ENCODE measurements at regions not wholly inside any gene's neighbourhood (a gene's known extent, or its start where the extent isn't known, plus 50 kb on each side); places are given as distances from the start of the nearest gene placed in this dataset.

DNA sequence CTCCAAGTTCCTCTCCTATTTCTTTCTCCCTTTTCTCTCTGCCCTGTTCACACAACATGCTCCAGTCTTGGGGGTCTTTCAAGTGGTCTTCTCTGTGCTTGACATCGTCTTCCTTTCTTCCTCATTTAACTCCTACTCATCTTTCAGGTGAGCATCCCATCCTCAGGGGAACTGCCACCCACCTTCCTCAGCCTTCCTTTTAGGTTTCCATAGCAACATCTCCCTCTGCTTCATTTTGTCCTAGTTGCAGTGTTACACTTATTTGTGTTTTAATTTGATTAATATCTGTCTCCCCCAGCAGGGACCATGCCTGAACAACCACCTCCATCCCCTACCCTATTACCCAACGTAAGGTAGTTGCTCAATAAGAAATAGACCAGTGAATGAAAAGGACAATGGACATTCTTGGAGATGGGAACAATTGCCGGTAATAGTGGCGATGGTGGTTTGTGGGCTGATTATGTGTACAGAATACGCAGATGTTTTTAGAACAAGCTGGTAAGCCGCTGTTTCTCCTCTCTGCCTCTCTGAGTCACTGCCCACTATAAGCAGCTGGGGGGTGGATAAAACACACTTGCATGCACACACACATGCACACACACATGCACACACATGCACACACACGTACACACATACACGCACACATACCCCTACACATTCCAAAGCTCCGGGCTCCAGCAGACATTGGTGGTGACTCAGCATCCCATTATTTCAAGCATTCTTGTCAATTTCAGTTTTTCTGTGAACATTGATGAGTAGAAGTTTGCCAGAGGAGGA, 251.6 kb downstream of the GATA3 start:
- dilution Hi-C loops (cut with HindIII; ENCODE audit: low sequenced_read_pairs, unreplicated experiment): no loop called here
- H3K27ac ChIP-seq (ENCODE audit: insufficient read depth, low read length): no peak overlapping the region

More for the DNA sequence above, 251.6 kb downstream of the GATA3 start:
- TF ChIP-seq, protein P1, sequence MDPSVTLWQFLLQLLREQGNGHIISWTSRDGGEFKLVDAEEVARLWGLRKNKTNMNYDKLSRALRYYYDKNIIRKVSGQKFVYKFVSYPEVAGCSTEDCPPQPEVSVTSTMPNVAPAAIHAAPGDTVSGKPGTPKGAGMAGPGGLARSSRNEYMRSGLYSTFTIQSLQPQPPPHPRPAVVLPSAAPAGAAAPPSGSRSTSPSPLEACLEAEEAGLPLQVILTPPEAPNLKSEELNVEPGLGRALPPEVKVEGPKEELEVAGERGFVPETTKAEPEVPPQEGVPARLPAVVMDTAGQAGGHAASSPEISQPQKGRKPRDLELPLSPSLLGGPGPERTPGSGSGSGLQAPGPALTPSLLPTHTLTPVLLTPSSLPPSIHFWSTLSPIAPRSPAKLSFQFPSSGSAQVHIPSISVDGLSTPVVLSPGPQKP (IDR thresholded peaks at IDR 0.05; ENCODE audit: borderline replicate concordance, low read depth, low read length): no peak
- no peak for TF ChIP-seq FOS (IDR thresholded peaks at IDR 0.05; ENCODE audit: low read depth, low read length)
- TF ChIP-seq RCOR1 (IDR thresholded peaks at IDR 0.05; ENCODE audit: insufficient replicate concordance, low read length): no peak
- no peak for TF ChIP-seq NFE2L2 (IDR thresholded peaks at IDR 0.05; ENCODE audit: low read depth, low read length)
- TF ChIP-seq POLR2A (IDR thresholded peaks at IDR 0.05; ENCODE audit: low read depth, low read length): no peak
- TF ChIP-seq BHLHE40 (IDR thresholded peaks at IDR 0.05; ENCODE audit: low read depth, low read length): no peak
- TF ChIP-seq, protein P2, sequence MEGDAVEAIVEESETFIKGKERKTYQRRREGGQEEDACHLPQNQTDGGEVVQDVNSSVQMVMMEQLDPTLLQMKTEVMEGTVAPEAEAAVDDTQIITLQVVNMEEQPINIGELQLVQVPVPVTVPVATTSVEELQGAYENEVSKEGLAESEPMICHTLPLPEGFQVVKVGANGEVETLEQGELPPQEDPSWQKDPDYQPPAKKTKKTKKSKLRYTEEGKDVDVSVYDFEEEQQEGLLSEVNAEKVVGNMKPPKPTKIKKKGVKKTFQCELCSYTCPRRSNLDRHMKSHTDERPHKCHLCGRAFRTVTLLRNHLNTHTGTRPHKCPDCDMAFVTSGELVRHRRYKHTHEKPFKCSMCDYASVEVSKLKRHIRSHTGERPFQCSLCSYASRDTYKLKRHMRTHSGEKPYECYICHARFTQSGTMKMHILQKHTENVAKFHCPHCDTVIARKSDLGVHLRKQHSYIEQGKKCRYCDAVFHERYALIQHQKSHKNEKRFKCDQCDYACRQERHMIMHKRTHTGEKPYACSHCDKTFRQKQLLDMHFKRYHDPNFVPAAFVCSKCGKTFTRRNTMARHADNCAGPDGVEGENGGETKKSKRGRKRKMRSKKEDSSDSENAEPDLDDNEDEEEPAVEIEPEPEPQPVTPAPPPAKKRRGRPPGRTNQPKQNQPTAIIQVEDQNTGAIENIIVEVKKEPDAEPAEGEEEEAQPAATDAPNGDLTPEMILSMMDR (conservative IDR thresholded peaks at IDR 0.05; ENCODE audit: low read depth, low read length): no peak
- no peak for TF ChIP-seq CEBPB (IDR thresholded peaks at IDR 0.05; ENCODE audit: low read depth, low read length)
- TF ChIP-seq SMC3 (IDR thresholded peaks at IDR 0.05; ENCODE audit: low read depth, low read length): no peak
- TF ChIP-seq RAD21 (IDR thresholded peaks at IDR 0.05; ENCODE audit: low read length): no peak
- TF ChIP-seq MXI1 (IDR thresholded peaks at IDR 0.05; ENCODE audit: borderline replicate concordance, low read depth, low read length): no peak
- TF ChIP-seq MAZ (IDR thresholded peaks at IDR 0.05; ENCODE audit: borderline replicate concordance, low read depth, low read length): no peak
- TF ChIP-seq MAFK (IDR thresholded peaks at IDR 0.05; ENCODE audit: low read depth, low read length): no peak
- TF ChIP-seq, protein P3, sequence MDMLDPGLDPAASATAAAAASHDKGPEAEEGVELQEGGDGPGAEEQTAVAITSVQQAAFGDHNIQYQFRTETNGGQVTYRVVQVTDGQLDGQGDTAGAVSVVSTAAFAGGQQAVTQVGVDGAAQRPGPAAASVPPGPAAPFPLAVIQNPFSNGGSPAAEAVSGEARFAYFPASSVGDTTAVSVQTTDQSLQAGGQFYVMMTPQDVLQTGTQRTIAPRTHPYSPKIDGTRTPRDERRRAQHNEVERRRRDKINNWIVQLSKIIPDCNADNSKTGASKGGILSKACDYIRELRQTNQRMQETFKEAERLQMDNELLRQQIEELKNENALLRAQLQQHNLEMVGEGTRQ (IDR thresholded peaks at IDR 0.05; ENCODE audit: low read depth, low read length): no peak
- TF ChIP-seq RFX5 (IDR thresholded peaks at IDR 0.05; ENCODE audit: low read depth, low read length): no peak
- TF ChIP-seq CHD1 (IDR thresholded peaks at IDR 0.05; ENCODE audit: low read depth, low read length): no peak
- Histone ChIP-seq H2BK120ac (ENCODE audit: low read depth, low read length) (no peak overlapping the region), H3K79me1 (ENCODE audit: low read depth in 1 of 2, low read length in 2 of 2) (no peaks in the 10 kb centered on the region), H3K9me1 (ENCODE audit: insufficient read depth, low read length) (no peaks in the 10 kb centered on the region), H3K18ac (ENCODE audit: low read depth, low read length) (no peak overlapping the region), H2BK15ac (ENCODE audit: low read depth, low read length) (no peak overlapping the region), H4K5ac (ENCODE audit: low read depth, low read length) (no peak overlapping the region), H3K4me3 (ENCODE audit: insufficient read depth, low read depth, low read length) (no peak overlapping the region), H3K9me3 (ENCODE audit: control insufficient read depth, insufficient read depth, low read length) (peaks cover 14% of the 10 kb centered on the region), H3K4ac (ENCODE audit: low read depth, low read length) (no peak overlapping the region), H2AK9ac (replicated peaks; ENCODE audit: low read depth, low read length, poor library complexity) (no peak overlapping the region), H4K91ac (ENCODE audit: insufficient read depth, low read depth, low read length) (no peak overlapping the region), H4K8ac (ENCODE audit: low read depth in 2 of 2, low read length in 2 of 2) (no peak overlapping the region), H2BK20ac (ENCODE audit: low read depth, low read length) (no peak overlapping the region), H2AK5ac (ENCODE audit: low read depth, low read length) (no peak overlapping the region), H3K4me1 (ENCODE audit: control insufficient read depth, insufficient read depth, low read length) (no peaks in the 10 kb centered on the region), H3K14ac (replicated peaks; ENCODE audit: low read depth, low read length) (no peak overlapping the region), H3K4me2 (ENCODE audit: low read depth, low read length) (no peak overlapping the region), H2BK5ac (ENCODE audit: low read depth, low read length, poor library complexity, severe bottlenecking) (no peak overlapping the region), H3K9ac (ENCODE audit: low read depth, low read length) (no peak overlapping the region), H3K36me3 (ENCODE audit: control insufficient read depth, insufficient read depth, low read length) (no peaks in the 10 kb centered on the region), H3K23ac (ENCODE audit: low read depth, low read length) (no peak overlapping the region), H2AFZ (replicated peaks; ENCODE audit: low read length, poor library complexity) (no peak overlapping the region), H4K20me1 (ENCODE audit: insufficient read depth, low read length) (no peaks in the 10 kb centered on the region), H3K56ac (ENCODE audit: extremely low read depth, insufficient read depth, low read length) (no peak overlapping the region), H3K27me3 (ENCODE audit: control insufficient read depth, insufficient read depth, low read length) (no peaks in the 10 kb centered on the region)
- intact Hi-C loops (cut with micrococcal nuclease): no loop called here
- DNase-seq: no peak
- no TSS peak for BruUV-seq (replicated peaks)
- in situ Hi-C loops (cut with MboI; ENCODE audit: low sequenced_read_pairs): no loop called here
- CTCF ChIA-PET: no interaction called here
- ATAC-seq (ENCODE audit: low read depth): no peak
- POLR2A ChIA-PET (ENCODE audit: unreplicated experiment): no interaction called here
- no CpG with 5 or more reads among the region's 9 CpGs for WGBS, 2 experiments (ENCODE audit: extremely low coverage in 2 of 2, insufficient read length in 1 of 2)

All from IMR-90 (cell line).